NCI-H2227 (cell line): ENCODE measurements at regions not wholly inside any gene's neighbourhood (a gene's known extent, or its start where the extent isn't known, plus 50 kb on each side); places are given as distances from the start of the nearest gene placed in this dataset.

ENCODE experiments used
- DNase-seq: peaks from one replicate; lab custom pipeline; 2025; ENCODE audit not compliant: unreplicated experiment; lab: John Stamatoyannopoulos, UW

DNA sequence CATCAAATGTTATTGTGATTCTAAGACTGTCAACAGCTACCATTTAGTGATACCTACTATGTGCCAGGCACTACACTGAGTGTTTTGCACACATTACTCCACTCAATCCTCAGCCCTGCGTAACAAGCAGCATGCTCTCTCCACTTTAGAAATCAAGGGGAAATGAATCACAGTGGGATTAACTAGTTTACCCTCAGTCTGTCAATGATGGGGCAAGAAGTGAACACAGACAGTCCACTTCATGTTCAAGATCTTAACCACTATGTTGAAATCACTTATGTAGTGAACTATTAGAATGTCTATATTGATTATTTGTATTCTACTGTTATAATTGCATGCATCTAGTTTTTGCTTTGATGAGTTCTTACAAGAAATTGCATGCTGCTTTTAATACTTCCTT lies 165.3 kb downstream of the LTN1 start:
- DNase-seq = no peak

DNA sequence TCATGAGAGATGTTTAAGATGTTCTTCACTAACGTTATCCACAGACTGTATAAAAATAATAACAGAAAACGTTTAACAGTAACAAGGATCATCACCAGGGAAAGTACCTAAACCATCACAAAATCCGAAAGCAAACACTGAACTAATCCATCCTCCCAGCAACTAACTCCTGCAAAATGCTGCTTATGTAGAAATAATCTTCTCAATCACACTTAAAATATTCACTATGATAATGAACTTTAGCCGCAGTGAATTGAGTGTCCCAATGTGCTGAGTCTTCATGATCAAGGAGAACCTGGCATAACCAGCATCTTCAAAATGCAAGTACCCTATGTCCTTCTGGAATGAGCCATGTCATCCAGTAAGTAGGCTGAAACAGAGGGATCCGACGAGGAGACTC lies 166.1 kb downstream of the LTN1 start:
- DNase-seq = no peak

DNA sequence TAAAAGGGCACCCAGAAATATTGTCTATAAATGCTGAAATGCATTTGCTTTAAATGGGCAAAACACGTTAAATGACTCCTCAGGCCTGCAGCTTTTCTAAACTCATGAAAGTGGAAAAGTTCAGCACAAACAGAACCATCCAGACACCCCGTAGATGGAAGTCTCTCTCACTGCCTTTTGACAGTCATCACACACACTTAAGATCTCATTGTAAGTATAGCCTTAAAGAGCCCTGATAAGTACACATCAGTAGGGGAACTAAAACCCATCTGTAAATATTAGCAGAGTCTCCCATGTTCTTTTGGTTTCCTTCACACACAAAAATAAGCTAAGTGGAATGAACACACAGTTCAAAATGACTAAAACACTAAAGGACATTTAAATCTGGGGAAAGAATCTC lies 166.7 kb downstream of the LTN1 start:
- no peak for DNase-seq

DNA sequence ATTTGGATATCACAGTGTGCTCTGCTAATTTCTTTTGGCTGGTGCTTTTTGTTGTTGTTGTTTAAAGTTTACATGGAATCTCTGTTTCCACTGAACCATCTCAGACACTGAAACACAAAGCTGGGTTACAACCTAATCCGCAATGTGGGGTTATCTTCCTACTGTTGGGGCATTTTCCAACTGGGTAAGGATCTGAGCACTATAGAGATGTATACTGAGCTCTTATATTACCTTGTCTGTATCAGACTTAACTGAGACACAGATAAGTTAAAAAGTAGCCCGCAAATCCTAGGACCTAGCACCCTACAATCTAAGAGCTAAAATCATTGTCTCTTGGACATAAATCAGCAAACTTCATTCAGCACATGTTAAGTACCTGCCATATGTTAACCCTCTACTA lies 169.2 kb downstream of the LTN1 start:
- DNase-seq = no peak

DNA sequence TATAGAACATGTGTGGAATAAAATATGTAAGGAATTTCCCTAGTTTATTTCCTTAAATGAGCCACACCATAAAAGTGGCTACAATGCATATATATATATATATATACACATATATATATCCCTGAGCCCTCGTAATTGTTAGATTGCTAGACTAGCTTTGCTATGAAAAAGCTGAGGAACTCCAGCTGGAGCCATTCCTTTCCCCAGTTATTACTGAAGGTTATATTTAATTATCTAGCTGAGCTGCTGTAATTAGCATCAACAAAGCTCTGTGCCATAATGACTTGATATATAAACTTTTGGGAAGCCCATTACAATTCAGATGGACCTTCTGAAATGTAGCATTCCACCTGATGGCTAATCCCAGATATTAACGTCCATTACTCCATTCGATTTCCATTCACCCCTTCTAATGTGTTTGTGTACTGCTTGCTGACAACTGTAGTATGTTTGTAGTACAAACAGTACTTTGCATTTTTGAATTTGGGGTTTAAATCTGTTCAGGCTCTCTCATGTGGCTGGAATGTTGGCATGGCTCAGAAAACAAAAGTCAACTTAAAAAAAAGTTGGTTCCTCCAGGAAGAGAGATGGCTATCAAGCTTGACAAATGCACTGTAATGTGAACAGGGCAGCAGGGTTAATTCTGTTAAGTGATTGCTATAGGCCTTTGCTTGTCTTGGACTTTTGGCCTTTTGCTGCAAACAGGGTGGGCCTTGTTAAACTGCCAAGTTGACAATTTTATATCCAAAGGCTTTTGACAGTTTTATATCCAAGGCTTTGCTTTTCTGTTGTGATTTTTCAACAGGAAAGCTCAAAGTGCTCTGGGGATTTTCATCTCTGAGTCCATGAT lies 170.0 kb downstream of the LTN1 start:
- no peak for DNase-seq

DNA sequence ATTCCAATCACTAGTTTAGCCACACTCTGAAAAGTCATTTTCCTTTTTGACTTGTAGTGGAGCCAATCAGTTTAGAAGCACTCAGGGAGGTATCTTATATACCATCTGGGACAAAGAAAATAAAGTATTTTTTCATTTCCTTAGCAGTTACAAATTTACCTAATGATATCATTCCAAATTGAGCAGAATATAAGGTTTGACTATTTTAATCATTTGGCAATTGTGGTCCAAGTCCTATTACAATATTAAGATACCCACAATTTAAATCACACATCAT lies 170.6 kb downstream of the LTN1 start:
- DNase-seq = no peak

DNA sequence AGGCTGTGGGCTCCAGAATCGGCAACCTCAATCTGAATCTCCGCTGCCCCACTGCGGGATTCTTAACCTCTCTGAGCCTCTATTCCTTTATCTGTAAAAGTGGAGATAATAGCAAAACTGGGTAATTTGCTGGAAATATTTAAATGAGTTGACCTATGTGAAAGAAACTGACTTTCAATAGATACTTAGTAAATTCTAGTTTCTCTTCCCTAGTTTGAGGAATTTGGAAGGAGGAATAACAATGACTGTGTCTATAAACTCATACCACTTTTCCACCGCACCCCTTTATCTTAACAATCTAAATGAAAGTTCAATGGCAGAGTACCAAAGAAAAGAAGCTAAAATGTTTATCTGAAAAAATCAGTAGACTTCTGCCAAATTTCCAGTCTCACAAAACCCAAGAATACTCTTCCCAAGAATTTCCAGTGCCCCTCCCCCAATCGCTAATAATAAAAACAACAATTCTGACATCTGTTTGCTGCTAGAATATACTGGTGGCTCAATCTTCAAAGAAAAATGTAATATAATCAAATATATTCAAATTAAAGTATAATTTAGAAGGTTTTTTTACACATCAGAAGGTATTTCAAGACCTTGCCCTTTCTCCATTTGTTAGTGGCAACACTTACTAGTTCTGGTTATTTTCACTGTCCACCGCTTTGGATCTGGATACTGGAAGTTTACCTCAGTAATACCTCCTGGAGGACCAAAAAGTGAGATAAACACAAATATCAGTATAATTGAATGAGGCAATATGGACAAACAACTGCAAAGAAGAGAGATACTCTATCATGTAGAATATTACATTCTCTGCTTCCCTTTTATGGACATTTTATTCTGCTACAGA lies 171.2 kb downstream of the LTN1 start:
- DNase-seq = no peak

DNA sequence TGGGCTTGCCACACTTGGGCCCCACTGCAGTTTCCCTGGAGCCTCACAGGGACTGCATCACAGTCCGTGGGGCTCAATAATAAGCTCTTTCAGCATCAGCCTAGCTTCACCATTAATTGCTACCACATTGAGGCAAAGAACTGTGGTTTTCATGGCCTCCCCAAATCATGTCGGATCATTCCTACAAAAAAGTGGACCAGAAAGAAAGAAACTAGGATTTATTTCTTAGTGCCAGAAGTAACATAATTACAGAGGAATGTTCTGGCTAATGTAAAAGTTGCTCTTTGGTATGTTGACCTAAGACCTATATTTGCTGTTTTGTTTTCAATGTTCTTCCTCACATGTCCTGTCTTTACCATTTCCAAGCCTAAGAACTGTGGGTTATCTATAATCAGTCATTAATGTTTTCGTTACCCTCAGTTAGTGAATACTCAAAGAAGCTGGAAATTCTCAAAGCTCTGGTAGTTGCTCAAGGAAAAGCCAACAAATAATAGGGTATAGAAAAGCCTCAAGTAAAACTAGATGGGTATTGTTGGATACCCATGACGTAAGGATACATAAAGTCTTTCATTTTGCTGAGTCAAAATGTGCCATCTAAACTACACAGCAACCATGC lies 173.9 kb downstream of the LTN1 start:
- DNase-seq = no peak

DNA sequence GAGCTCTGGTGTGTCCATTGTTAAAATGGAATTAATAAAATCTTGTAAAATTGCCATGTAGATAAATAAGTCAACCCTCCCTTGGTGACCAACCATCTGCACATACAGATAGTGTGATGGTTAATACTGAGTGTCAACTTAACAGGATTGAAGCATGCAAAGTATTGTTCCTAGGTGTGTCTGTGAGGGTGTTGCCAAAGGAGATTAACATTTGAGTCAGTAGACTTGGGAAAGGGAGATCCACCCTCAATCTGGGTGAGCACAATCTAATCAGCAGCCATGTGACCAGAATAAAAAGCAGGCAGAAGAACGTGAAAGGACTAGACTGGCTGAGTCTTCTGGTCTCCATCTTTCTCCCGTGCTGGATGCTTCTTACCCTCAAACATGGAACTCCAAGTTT lies 174.8 kb downstream of the LTN1 start:
- DNase-seq = no peak

DNA sequence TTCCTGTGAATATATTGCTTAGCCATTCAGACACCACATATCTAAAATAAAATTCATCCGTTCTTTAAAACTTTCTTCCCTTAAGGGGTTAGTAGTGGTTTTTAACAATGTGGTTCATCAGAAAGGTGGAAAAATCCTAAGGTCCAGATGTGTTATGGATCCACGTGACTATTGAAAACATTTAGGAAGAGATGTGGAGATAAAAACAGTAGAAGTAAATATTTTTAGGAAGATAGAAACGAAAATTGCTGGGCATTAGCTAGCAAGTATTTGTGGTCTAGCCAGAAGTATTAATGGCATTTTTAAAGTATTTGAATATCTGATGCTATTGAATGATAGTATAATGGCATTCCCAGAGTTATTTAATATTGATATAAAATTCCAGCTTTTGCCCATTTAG lies 180.8 kb downstream of the LTN1 start:
- no peak for DNase-seq

DNA sequence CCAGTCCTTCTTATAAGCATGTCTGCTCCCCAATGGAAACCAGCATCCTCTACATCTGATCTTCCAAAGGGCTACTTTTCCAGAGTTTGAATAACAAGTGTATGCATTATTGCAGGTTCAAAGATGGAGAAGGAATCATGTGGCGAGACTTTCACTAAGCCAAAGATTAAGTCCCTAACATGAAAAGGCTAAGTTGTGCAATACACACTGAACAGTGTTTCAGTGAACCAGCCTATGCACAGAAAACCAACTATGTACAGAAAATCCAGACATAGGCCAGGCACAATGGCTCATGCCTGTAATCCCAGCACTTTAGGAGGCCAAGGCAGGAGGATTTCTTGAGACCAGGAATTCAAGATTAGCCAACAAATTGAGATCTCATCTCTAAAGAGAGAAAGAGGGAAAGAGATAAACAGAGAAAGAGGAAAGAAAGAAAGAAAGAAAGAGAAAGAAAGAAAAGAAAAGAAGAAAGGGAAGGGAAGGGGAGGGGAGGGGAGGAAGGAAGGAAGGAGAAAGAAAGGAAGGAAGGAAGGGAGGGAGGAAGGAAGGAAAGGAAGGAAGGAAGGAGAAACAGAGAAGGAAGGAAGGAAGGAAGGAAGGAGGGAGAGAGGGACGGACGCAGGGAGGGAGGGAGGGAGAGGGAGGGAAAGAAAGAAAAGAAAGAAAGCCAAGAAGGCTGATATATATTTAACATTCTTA lies 181.7 kb downstream of the LTN1 start:
- DNase-seq = no peak

DNA sequence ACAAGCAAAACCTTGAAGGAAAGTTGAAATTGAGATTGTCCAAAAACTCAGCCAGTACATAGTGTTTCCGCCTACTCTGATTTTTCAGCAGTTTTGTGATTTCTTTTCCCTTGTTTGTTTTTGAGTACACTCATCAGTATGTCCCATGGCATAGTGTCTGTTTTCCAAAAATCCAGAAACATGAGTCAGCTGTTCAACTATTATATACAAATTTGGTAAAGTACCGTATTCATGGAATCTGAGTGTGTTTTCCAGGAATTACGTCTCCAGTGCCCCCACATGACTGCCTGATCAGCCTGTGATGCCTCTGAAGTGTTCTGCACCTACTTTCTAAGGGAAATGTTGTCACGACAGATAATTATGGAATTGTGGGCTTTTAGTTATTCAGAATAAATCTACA lies 186.8 kb downstream of the LTN1 start:
- DNase-seq = no peak

DNA sequence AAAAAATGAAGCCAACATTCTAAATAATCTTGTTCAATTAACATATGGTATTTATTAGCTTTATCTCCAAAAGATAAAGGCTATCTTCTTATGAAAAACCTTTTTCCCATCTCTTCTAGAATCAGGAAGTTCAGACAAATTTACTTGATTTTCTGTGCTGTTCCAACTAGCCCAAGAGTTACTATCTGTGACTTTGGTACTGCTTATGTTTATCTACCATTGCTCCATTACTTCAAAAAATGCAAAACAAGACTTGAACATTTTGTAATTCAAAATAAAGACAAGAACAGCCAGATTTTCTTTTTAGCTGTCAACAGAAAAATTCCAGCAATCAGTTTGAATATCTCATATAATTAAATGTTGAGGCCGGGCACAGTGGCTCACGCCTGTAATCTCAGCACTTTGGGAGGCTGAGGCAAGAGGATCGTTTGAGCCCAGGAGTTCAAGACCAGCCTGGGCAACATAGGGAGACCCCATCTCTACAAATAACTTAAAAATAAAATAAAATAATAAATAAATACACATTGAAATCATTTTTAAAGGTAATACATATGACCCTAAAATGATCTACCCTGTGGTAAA lies 188.5 kb downstream of the LTN1 start:
- DNase-seq = no peak

DNA sequence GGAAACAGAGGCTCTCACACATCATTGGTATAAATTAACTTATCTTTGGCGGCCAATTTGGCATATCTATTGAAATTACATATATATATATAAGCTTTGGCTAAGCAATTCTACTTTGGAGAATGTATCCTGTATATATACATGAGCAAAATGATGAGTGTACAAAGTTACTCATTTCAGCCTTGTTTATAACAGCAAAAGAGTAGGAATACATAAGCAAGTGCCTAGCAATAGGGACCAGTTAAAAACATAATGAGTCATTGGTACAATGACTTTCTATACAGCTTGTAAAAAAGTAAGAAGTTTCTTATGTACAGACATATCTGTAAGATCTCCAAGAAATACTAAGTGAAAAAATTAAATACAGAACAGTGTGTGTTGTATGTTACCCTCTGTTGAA lies 190.8 kb downstream of the LTN1 start:
- DNase-seq = no peak

DNA sequence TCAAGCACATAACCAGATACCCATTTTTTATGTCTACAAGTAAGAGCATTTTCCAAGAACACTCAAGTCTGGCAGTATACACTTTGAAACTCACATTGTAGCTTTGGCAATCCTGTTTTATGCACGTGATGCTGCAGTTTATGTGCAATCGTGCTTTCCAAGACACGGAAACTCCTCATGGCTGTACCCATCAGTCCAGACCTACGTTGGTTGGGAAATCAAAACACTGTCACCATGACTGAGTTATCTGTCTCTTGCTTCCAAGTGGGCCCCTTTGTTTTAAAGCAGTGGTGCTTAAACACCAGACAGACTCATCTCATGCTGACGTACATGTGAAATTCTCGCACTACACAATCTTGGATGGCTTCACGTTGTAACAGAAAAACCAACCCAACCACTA lies 192.8 kb downstream of the LTN1 start:
- DNase-seq = no peak

DNA sequence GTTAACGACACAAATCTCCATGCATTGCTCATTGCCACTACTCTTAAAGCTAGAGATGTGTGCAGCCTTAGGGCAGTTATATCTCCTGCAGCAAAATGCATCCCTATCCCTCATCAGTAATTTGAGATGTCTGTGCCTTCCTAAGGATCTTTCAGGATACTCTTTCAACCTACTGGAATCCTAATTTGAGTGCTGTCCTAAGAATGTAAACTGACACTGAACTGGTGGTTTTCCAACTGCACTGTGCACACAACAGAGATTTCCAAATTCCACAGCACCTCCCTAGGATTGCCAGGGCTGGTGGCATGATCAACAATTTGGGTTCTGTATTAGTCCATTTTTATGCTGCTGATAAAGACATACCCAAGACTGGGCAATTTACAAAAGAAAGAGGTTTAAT lies 193.9 kb downstream of the LTN1 start:
- no peak for DNase-seq

DNA sequence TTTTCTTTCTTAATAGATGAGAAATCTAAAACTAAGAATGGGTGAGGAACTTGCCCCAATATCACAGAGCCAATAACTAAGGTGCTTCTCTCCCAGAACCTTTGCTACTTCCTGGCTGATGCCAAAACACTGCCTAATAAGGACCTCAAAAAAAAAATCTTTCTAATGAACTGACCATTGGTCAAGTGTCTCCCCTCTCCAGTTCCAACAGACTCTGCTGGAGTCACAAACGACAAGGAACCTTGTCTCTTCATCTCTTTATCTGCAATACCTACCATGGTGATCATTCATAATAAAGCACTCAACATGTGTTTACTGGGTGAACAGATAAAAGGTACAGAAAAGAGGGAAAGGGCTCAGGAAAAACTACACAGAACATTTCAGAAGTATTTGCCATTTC lies 197.4 kb downstream of the LTN1 start:
- no peak for DNase-seq

DNA sequence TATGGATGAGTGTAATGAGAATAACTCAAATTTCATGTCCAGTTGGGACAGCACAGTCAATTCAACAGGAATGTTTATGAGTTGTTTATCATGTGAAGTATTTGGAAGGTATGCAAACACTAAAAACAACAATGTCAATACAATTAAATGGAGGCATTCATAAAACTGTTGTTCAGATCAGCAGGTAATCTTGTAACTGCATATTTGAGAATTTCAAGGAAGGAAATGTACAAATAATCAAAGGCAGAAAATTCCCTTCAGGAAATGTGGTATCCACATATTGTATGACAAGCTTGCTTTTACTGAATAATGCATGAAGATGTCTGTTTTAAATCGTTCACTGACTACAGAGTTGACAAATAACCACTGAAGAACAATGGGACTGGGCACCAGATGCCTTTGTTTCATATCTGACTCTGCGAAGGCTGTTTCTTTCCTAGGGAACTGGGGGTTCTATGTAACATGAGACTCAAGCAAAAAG lies 198.3 kb downstream of the LTN1 start:
- no peak for DNase-seq

DNA sequence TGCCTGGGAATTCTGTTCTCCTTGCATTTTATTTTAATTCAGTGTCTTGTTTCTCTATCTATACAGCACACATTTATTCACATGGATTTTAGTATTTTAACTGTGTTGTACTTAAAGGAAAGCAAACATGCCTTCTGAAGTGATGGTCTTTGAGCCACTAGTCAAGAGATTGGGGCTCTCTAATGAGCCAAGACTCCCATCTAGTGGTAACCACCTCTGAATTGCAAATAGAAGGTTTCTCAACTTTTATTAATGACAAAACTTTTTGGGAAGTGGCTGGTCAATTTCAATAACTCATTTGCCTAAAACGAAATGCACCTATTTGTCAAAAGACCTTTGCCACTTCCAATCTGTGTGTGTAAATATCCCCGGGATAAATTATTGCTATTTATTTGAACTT lies 199.6 kb downstream of the LTN1 start:
- DNase-seq = no peak

DNA sequence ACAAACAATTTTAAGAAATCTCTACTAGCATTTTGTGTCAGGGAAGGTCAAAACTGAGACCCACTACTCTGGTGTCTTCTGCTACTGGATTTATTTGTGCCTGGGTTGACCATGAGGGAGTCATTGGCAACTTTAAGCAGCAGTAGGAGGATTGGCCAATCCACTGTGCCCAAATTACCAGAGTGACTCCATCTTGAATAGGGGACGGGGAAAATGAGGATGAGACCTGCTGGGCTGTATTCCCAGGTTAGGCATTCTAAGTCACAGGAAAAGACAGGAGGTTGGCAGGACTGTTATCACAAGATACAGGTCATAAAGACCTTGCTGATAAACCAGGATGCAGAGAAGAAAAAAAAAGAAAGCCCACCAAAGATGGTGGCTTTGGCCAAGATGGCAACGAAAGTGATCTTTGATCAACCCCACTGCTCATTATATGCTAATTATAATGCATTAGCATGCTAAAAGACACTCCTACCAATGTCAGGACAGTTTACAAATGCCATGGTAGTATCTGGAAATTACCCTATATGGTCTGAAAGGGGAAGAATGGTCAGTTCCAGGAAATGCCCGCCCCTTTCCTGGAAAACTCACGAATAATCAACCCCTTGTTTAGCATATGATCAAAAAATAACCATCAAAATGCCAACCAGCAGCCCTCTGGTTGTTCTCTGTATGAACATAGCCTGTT lies 200.9 kb downstream of the LTN1 start:
- DNase-seq = no peak

DNA sequence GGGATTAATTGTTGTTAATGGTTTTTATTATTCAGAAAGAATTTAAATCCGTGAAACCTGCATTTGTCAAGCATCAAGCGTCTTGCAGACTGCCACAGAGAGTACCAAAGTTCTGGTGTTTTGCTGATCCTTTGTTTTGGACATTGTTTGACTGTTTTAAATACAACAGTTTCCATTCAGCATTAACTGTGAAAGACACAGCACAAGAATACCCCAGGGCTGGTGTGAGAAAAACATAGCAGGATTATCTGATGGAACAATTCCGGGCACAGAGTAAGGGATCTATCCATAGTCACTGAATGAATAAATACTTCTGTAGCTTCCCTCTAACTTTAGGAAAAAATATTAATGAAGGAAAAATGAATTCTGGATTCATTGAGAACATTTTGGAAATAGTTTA lies 202.3 kb downstream of the LTN1 start:
- no peak for DNase-seq
